Activated naive CD8-positive, alpha-beta T cell treated with anti-CD3 and anti-CD28 coated beads, Interleukin-2, amount 10 ng/mL, durations not matched to agents 7 days and 5 days (primary cell): ENCODE measurements at regions not wholly inside any gene's neighbourhood (a gene's known extent, or its start where the extent isn't known, plus 50 kb on each side); places are given as distances from the start of the nearest gene placed in this dataset.
A peak's percentile ranks its signal among the peaks of the same experiment; 100 is the strongest.

Source experiments
- ATAC-seq: fragments of 150-1000 bp; cut with Tn5 transposase; one replicate; pipeline ENCODE4 v1.10.0; 2021; ENCODE audit warnings: low read depth, moderate library complexity
- POLR2A ChIA-PET: fragments of 350-600 bp; sonication (Branson Sonifier 250); formaldehyde crosslinking; loops from one replicate; lab custom pipeline; 2021; ENCODE audit warnings: antibody characterized with exemption; lab: Charles Lee
- DNase-seq: peaks from one replicate; pipeline ENCODE4 v3.0.0; 2021
- H3K27ac Mint-ChIP-seq: one replicate; pipeline ENCODE4 v1.8.0; 2022; ENCODE audit warnings: mild to moderate bottlenecking, mixed read lengths
- H3K27me3 Mint-ChIP-seq: one replicate; pipeline ENCODE4 v1.8.0; 2022; ENCODE audit warnings: mild to moderate bottlenecking, moderate library complexity, mixed read lengths
- H3K36me3 Mint-ChIP-seq: one replicate; pipeline ENCODE4 v1.8.0; 2021; ENCODE audit warnings: mild to moderate bottlenecking, mixed read lengths
- H3K4me1 Mint-ChIP-seq: one replicate; pipeline ENCODE4 v1.8.0; 2021; ENCODE audit warnings: mixed read lengths
- H3K4me3 Mint-ChIP-seq: one replicate; pipeline ENCODE4 v1.8.0; 2022; ENCODE audit warnings: mild to moderate bottlenecking, moderate library complexity, mixed read lengths
- H3K9me3 Mint-ChIP-seq: one replicate; pipeline ENCODE4 v1.8.0; 2021; ENCODE audit warnings: mixed read lengths

DNA sequence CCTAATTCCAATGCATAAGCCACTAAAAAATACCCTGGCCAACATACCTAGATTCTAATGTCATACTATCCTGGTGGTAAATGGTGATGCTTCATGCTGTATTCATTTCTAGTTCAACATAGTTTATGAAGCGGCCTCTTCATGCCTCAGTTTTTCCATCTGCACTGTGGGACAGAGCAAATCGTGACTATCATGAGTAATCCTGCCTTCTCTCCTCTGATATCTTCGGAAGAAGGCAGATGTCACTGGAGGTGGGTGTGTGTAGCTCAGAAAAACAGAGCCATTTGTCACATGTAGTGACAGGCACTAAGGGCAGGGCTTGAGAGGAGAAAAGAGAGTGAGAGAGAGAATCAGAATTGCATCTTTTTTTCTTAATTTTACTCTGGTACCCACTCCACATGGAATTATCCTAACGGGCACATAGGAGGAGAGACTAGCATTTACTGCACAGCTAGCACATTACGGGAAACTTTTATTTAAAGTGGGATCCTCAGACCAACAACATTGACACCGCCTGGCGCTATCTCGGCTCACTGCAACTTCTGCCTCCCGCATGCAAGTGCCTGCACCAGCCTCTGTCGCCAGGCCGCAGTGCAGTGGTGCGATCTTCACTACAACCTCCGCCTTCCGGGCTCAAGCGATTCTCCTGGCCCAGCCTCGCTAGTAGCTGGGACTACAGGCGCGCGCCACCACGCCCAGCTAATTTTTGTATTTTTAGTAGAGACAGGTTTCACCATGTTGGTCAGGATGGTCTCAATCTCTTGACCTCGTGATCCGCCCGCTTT, 78.4 kb upstream of the KCNA3 start:
- H3K27me3 Mint-ChIP-seq: peaks cover 38% of the 10 kb centered on the region
- POLR2A ChIA-PET: no interaction called here
- no peaks in the 10 kb centered on the region for H3K9me3 Mint-ChIP-seq
- H3K4me1 Mint-ChIP-seq: no peaks in the 10 kb centered on the region
- ATAC-seq: no peak
- no peaks in the 10 kb centered on the region for H3K36me3 Mint-ChIP-seq
- H3K27ac Mint-ChIP-seq: no peak overlapping the region
- H3K4me3 Mint-ChIP-seq: no peak overlapping the region
- no peak for DNase-seq

- H3K9me3 Mint-ChIP-seq: no peaks in the 10 kb centered on the region
- H3K27me3 Mint-ChIP-seq: peaks cover 30% of the 10 kb centered on the region
- POLR2A ChIA-PET: no interaction called here
- peaks cover 2% of the 10 kb centered on the region for H3K4me1 Mint-ChIP-seq
- H3K36me3 Mint-ChIP-seq: no peaks in the 10 kb centered on the region
- no peak overlapping the region for H3K27ac Mint-ChIP-seq
- DNase-seq (no peak), ATAC-seq (no peak)
- no peak overlapping the region for H3K4me3 Mint-ChIP-seq
These were observed 75.8 kb upstream of the KCNA3 start for GRCh38 chr1:110750562-110750961.

GRCh38 chr1:110749960-110750359, 75.2 kb upstream of the KCNA3 start:
- Mint-ChIP-seq H3K27ac (no peak overlapping the region), H3K4me3 (no peak overlapping the region), H3K9me3 (peaks cover under 1% of the 10 kb centered on the region), H3K36me3 (no peaks in the 10 kb centered on the region), H3K4me1 (peaks cover 2% of the 10 kb centered on the region), H3K27me3 (peaks cover 28% of the 10 kb centered on the region)
- DNase-seq (no peak), ATAC-seq (no peak)
- POLR2A ChIA-PET: interaction anchor here (0.6 kb wide), 1 partner anchor 112 kb away, joined by 3 read pairs; no protein-coding TSS in a partner anchor

GRCh38 chr1:110746644-110747259, 72.0 kb upstream of the KCNA3 start:
- ATAC-seq (peak; percentile 58), DNase-seq (peak; percentile 69)
- peaks cover 38% of the 10 kb centered on the region for H3K27me3 Mint-ChIP-seq
- POLR2A ChIA-PET: no interaction called here
- no peak overlapping the region for H3K4me3 Mint-ChIP-seq
- H3K27ac Mint-ChIP-seq: no peak overlapping the region
- no peaks in the 10 kb centered on the region for H3K36me3 Mint-ChIP-seq
- peaks cover 2% of the 10 kb centered on the region for H3K4me1 Mint-ChIP-seq
- peaks cover 2% of the 10 kb centered on the region for H3K9me3 Mint-ChIP-seq

DNA sequence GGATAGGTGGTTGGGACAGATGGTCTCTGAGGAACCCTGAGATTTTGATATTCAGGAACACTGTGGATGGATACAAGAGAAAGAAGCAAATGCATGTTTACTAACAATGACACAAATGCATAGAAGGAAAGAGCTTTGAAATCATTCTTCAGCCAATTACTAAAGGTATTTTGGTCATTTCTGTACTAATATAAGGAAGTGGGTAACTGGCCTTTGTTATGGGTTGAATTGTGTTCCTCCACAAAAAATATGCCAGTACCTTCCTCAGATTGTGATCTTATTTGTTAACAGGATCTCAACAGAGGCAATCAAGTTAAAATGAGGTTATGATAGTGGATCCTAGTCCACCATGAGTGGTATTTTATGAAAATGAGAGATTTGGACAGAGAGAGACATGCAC, 68.7 kb upstream of the KCNA3 start:
- Mint-ChIP-seq H3K4me1 (peaks cover 2% of the 10 kb centered on the region), H3K27ac (no peak overlapping the region), H3K9me3 (peaks cover 2% of the 10 kb centered on the region), H3K36me3 (no peaks in the 10 kb centered on the region), H3K27me3 (peaks cover 27% of the 10 kb centered on the region), H3K4me3 (no peak overlapping the region)
- DNase-seq (no peak), ATAC-seq (no peak)
- POLR2A ChIA-PET: no interaction called here

DNA sequence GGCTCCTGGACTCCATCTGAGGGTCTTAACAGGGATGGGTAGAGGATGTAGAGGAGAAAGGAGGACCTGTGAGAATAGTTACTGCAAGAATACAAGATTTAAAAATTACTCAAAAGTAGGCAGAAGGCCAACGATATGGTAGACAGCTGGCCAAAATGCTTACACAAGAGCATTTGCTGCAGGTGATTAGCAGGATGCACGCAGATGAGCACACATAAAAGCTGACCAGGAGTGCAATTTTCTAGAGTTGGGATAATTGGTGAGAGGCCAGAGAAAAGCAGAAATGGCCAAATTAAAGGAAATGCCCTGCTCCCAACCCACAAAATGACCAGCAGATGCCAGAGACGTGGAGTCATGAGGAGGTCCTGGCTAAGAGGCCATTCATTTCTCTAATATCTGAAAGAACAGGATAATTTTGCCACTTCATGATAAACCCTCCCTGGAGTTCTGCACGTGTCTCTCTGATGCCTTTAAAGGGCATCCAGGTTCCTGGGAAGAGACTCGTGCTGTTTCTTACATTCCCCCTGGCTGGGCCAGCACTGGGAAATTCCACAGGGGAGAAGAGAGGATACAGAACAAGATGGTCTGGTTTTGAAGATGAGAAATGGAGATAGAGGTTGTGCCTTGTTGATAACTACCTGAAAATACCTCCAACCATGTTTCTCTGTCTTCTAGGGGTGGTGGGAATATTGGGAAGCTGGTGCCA, 62.3 kb upstream of the KCNA3 start:
- Mint-ChIP-seq H3K27me3 (peaks cover 19% of the 10 kb centered on the region), H3K27ac (no peak overlapping the region), H3K9me3 (no peaks in the 10 kb centered on the region), H3K36me3 (no peaks in the 10 kb centered on the region), H3K4me1 (no peaks in the 10 kb centered on the region), H3K4me3 (no peak overlapping the region)
- ATAC-seq (no peak), DNase-seq (no peak)
- POLR2A ChIA-PET: no interaction called here

DNA sequence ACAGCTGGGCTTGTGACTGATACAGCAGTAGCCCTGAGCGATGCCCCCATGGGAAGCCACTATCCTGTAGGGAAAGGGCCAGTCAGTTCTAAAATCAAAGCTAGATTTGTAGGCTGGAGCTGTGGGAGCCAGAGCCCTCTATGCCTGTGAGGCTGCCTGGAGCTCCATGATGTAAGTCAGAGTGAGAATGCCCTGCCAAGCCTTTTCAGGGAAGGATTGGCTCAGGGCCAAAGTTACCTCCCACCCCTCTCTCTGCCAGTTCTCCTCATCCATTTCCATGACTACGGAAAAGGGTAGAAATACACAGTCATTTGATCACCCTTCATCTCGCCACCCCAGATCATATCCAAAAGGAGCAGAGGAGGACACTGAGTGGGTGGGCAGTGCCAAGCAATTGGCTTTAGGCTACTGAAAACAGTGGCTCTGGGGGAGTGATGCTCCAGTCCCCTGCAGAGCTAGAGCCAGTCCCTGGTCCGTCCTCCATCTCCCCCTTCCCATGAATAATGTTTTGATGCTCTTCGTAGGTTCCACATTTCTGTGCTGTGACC, 59.5 kb upstream of the KCNA3 start:
- H3K4me1 Mint-ChIP-seq: no peaks in the 10 kb centered on the region
- peaks cover 10% of the 10 kb centered on the region for H3K27me3 Mint-ChIP-seq
- no peaks in the 10 kb centered on the region for H3K9me3 Mint-ChIP-seq
- H3K27ac Mint-ChIP-seq: no peak overlapping the region
- H3K4me3 Mint-ChIP-seq: no peak overlapping the region
- ATAC-seq (no peak), DNase-seq (no peak)
- no peaks in the 10 kb centered on the region for H3K36me3 Mint-ChIP-seq
- POLR2A ChIA-PET: interaction anchor here (0.7 kb wide), 1 partner anchor 135 kb away, joined by 4 read pairs; no protein-coding TSS in a partner anchor

GRCh38 chr1:110731529-110731928, 56.8 kb upstream of the KCNA3 start:
- H3K4me1 Mint-ChIP-seq: peaks cover 18% of the 10 kb centered on the region
- H3K36me3 Mint-ChIP-seq: peaks cover 2% of the 10 kb centered on the region
- POLR2A ChIA-PET: no interaction called here
- no peak overlapping the region for H3K4me3 Mint-ChIP-seq
- H3K27ac Mint-ChIP-seq: no peak overlapping the region
- DNase-seq (no peak), ATAC-seq (no peak)
- H3K9me3 Mint-ChIP-seq: no peaks in the 10 kb centered on the region
- H3K27me3 Mint-ChIP-seq: peaks cover 10% of the 10 kb centered on the region

GRCh38 chr1:110728388-110729001, 53.8 kb upstream of the KCNA3 start:
- ATAC-seq (no peak), DNase-seq (no peak)
- peak overlapping the region; percentile 1 for H3K27ac Mint-ChIP-seq
- H3K4me1 Mint-ChIP-seq: peaks cover 27% of the 10 kb centered on the region
- H3K4me3 Mint-ChIP-seq: no peak overlapping the region
- peaks cover 2% of the 10 kb centered on the region for H3K36me3 Mint-ChIP-seq
- POLR2A ChIA-PET: no interaction called here
- H3K27me3 Mint-ChIP-seq: peaks cover 3% of the 10 kb centered on the region
- H3K9me3 Mint-ChIP-seq: no peaks in the 10 kb centered on the region

GRCh38 chr1:110727246-110727645, 52.5 kb upstream of the KCNA3 start:
- Mint-ChIP-seq H3K4me1 (peaks cover 27% of the 10 kb centered on the region), H3K36me3 (peaks cover 2% of the 10 kb centered on the region), H3K9me3 (no peaks in the 10 kb centered on the region), H3K4me3 (peak overlapping the region; percentile 76), H3K27me3 (no peaks in the 10 kb centered on the region), H3K27ac (peak overlapping the region; percentile 76)
- POLR2A ChIA-PET: interaction anchor here (0.8 to 1.7 kb wide), 5 partner anchors 15 to 108 kb away, joined by 4 to 7 read pairs (median 5); partner anchors contain the start of gene KCNA3
- no peak for ATAC-seq
- no peak for DNase-seq

DNA sequence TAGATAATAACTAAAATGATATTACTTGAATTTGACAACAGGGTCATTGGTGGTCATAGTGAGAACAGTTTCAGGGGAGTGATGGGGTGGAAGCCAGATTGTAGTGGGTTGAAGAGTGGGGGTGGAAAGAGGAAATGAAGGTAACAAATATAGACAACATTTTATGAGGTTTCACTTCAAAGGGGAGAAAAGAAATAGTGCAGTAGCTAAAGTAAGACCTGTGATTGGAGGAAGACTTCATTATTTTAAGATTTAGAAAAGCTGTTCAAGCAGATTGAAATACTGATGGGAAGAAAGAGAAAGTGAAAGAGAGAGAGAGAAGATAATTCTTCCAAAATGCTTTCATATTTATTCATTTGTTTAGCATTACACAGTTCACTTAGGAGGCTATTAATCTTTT, 52.0 kb upstream of the KCNA3 start:
- Mint-ChIP-seq H3K4me3 (peak overlapping the region; percentile 76), H3K27ac (peak overlapping the region; percentile 76), H3K27me3 (no peaks in the 10 kb centered on the region), H3K9me3 (no peaks in the 10 kb centered on the region), H3K36me3 (peaks cover 2% of the 10 kb centered on the region), H3K4me1 (peaks cover 27% of the 10 kb centered on the region)
- DNase-seq (no peak), ATAC-seq (peak; percentile 69)
- POLR2A ChIA-PET: interaction anchor here (0.8 to 1.7 kb wide), 5 partner anchors 15 to 107 kb away, joined by 4 to 7 read pairs (median 5); partner anchors contain the start of gene KCNA3
